Muscle of leg (tissue), 3 donors: ENCODE measurements at regions not wholly inside any gene's neighbourhood (a gene's known extent, or its start where the extent isn't known, plus 50 kb on each side); places are given as distances from the start of the nearest gene placed in this dataset.
"Not testable (repeated sequence)": the region's sequence is repeated elsewhere in the genome, so short reads cannot be mapped to it uniquely, and the experiment has no call there.

Source experiments
- DNase-seq: peaks from one replicate; pipeline ENCODE4 v3.0.0; 2013
- H3K27ac ChIP-seq: one replicate; pipeline ENCODE4 v1.5.1; 2013; ENCODE audit warnings: mild to moderate bottlenecking, low read length, control low read depth
- H3K27me3 ChIP-seq: one replicate; pipeline ENCODE4 v1.6.1; 2013; ENCODE audit warnings: low read length; ENCODE audit not compliant: control insufficient read depth, insufficient read depth
- H3K36me3 ChIP-seq: one replicate; pipeline ENCODE4 v1.6.1; 2013; ENCODE audit warnings: low read length; ENCODE audit not compliant: control insufficient read depth, insufficient read depth
- H3K4me1 ChIP-seq: one replicate; pipeline ENCODE4 v1.6.1; 2013; ENCODE audit warnings: low read length; ENCODE audit not compliant: control insufficient read depth, insufficient read depth
- H3K4me3 ChIP-seq: one replicate; pipeline ENCODE4 v1.5.1; 2013; ENCODE audit warnings: low read length, control low read depth
- H3K9me3 ChIP-seq: replicated peaks from 2 replicates; pipeline ENCODE4 v1.6.1; 2013; ENCODE audit warnings: low read depth, low read length; ENCODE audit not compliant: control insufficient read depth
- WGBS: methylation state at CpG from one replicate; pipeline ENCODE4 v1.1.5; 2013; ENCODE audit warnings: missing lambda C conversion rate; ENCODE audit not compliant: insufficient coverage; 5-methylcytosine and 5-hydroxymethylcytosine counted together

- H3K36me3 ChIP-seq, DNase-seq, H3K4me3 ChIP-seq, H3K4me1 ChIP-seq, H3K27ac ChIP-seq, H3K9me3 ChIP-seq, H3K27me3 ChIP-seq: not testable (repeated sequence)
- WGBS = 70% methylated on average over 7 of the region's 13 CpGs
These were observed 112.1 kb upstream of the DUSP22 start for GRCh38 chr6:180091-180694.

- Histone ChIP-seq H3K27ac (no peak overlapping the region), H3K4me3 (no peak overlapping the region)
- WGBS = 45% methylated on average over 2 of the region's 5 CpGs
These were observed 111.1 kb upstream of the DUSP22 start for GRCh38 chr6:181049-181654.

GRCh38 chr6:183668-184067 lies 108.6 kb upstream of the DUSP22 start:
- Histone ChIP-seq H3K4me3 (no peak overlapping the region), H3K36me3 (no peaks in the 10 kb centered on the region), H3K9me3 (no peaks in the 10 kb centered on the region), H3K27me3 (peaks cover 3% of the 10 kb centered on the region), H3K4me1 (peaks cover 4% of the 10 kb centered on the region), H3K27ac (no peak overlapping the region)
- DNase-seq = no peak
- 75% methylated on average over 2 of the region's 2 CpGs for WGBS

More at GRCh38 chr6:181049-181654, 111.1 kb upstream of the DUSP22 start:
- Histone ChIP-seq H3K4me1 (peaks cover under 1% of the 10 kb centered on the region), H3K27me3 (no peaks in the 10 kb centered on the region), H3K36me3 (no peaks in the 10 kb centered on the region), H3K9me3 (no peaks in the 10 kb centered on the region)
- no peak for DNase-seq

GRCh38 chr6:184161-184700 lies 108.1 kb upstream of the DUSP22 start:
- no peak for DNase-seq
- H3K4me1 ChIP-seq = peaks cover 4% of the 10 kb centered on the region
- H3K4me3 ChIP-seq = no peak overlapping the region
- H3K27ac ChIP-seq = no peak overlapping the region
- 70% methylated on average over 6 of the region's 7 CpGs for WGBS
- H3K9me3 ChIP-seq = no peaks in the 10 kb centered on the region
- H3K36me3 ChIP-seq = no peaks in the 10 kb centered on the region
- peaks cover 3% of the 10 kb centered on the region for H3K27me3 ChIP-seq

GRCh38 chr6:186340-186965 lies 105.8 kb upstream of the DUSP22 start:
- DNase-seq = no peak
- peaks cover 3% of the 10 kb centered on the region for H3K27me3 ChIP-seq
- no peak overlapping the region for H3K27ac ChIP-seq
- H3K36me3 ChIP-seq = no peaks in the 10 kb centered on the region
- peaks cover 4% of the 10 kb centered on the region for H3K4me1 ChIP-seq
- no peaks in the 10 kb centered on the region for H3K9me3 ChIP-seq
- 63% methylated on average over 12 of the region's 12 CpGs for WGBS
- H3K4me3 ChIP-seq = no peak overlapping the region

GRCh38 chr6:187210-187861 lies 105.0 kb upstream of the DUSP22 start:
- Histone ChIP-seq H3K9me3 (no peaks in the 10 kb centered on the region), H3K36me3 (no peaks in the 10 kb centered on the region), H3K4me1 (peaks cover 4% of the 10 kb centered on the region), H3K4me3 (no peak overlapping the region), H3K27ac (no peak overlapping the region), H3K27me3 (peaks cover 3% of the 10 kb centered on the region)
- WGBS = 51% methylated on average over 3 of the region's 10 CpGs
- DNase-seq = no peak

- Histone ChIP-seq H3K9me3 (no peaks in the 10 kb centered on the region), H3K27me3 (peaks cover 3% of the 10 kb centered on the region), H3K36me3 (no peaks in the 10 kb centered on the region), H3K4me1 (peaks cover 4% of the 10 kb centered on the region), H3K27ac (no peak overlapping the region), H3K4me3 (no peak overlapping the region)
- DNase-seq = peak; percentile 90
- 100% methylated on average over 1 of the region's 13 CpGs for WGBS
These were observed 103.2 kb upstream of the DUSP22 start for GRCh38 chr6:188821-189655.

- DNase-seq = no peak
- H3K36me3 ChIP-seq = no peaks in the 10 kb centered on the region
- peaks cover 4% of the 10 kb centered on the region for H3K4me1 ChIP-seq
- no peak overlapping the region for H3K4me3 ChIP-seq
- H3K9me3 ChIP-seq = no peaks in the 10 kb centered on the region
- H3K27me3 ChIP-seq = peaks cover 3% of the 10 kb centered on the region
- WGBS = 16% methylated on average over 7 of the region's 8 CpGs
- H3K27ac ChIP-seq = no peak overlapping the region
These were observed 102.6 kb upstream of the DUSP22 start for GRCh38 chr6:189676-190075.

- no peak overlapping the region for H3K4me3 ChIP-seq
- no peaks in the 10 kb centered on the region for H3K36me3 ChIP-seq
- H3K4me1 ChIP-seq = peaks cover 8% of the 10 kb centered on the region
- 91% methylated on average over 11 of the region's 11 CpGs for WGBS
- DNase-seq = no peak
- no peaks in the 10 kb centered on the region for H3K9me3 ChIP-seq
- H3K27ac ChIP-seq = no peak overlapping the region
- peaks cover 3% of the 10 kb centered on the region for H3K27me3 ChIP-seq
These were observed 101.5 kb upstream of the DUSP22 start for GRCh38 chr6:190596-191395.
